ENCODE measurements at regions not wholly inside any gene's neighbourhood (a gene's known extent, or its start where the extent isn't known, plus 50 kb on each side); places are given as distances from the start of the nearest gene placed in this dataset.
"Not testable (repeated sequence)": the region's sequence is repeated elsewhere in the genome, so short reads cannot be mapped to it uniquely, and the experiment has no call there.

- TF ChIP-seq CTCF (IDR thresholded peaks at IDR 0.05; ENCODE audit: low read depth, low read length, missing control alignments): no peak
- DNase-seq: no peak
- in situ Hi-C loops (cut with HindIII; ENCODE audit: low pct_ligation_motif_present, low sequenced_read_pairs): no loop called here
- Histone ChIP-seq H3K36me3 (replicated peaks) (no peaks in the 10 kb centered on the region), H3K4me3 (ENCODE audit: low read depth, low read length) (no peak overlapping the region), H3K27me3 (replicated peaks) (no peaks in the 10 kb centered on the region), H3K27ac (no peak overlapping the region)
Observed at GRCh38 chr13:81872581-81872980, 1531.7 kb upstream of the SPRY2 start.

- H3K4me3 ChIP-seq (ENCODE audit: low read depth, low read length); H3K36me3 ChIP-seq (replicated peaks); DNase-seq; H3K27ac ChIP-seq; H3K27me3 ChIP-seq (replicated peaks); in situ Hi-C loops (cut with HindIII; ENCODE audit: low pct_ligation_motif_present, low sequenced_read_pairs): not testable (repeated sequence)
Observed at GRCh38 chr13:81871751-81872325, 1530.9 kb upstream of the SPRY2 start.

- Histone ChIP-seq H3K36me3 (replicated peaks) (no peaks in the 10 kb centered on the region), H3K4me3 (ENCODE audit: low read depth, low read length) (no peak overlapping the region), H3K27me3 (replicated peaks) (no peaks in the 10 kb centered on the region), H3K27ac (no peak overlapping the region)
- DNase-seq: no peak
- in situ Hi-C loops (cut with HindIII; ENCODE audit: low pct_ligation_motif_present, low sequenced_read_pairs): no loop called here
- TF ChIP-seq CTCF (IDR thresholded peaks at IDR 0.05; ENCODE audit: low read depth, low read length, missing control alignments): no peak
Observed at GRCh38 chr13:81848291-81848690, 1507.4 kb upstream of the SPRY2 start.

- no peak for TF ChIP-seq CTCF (IDR thresholded peaks at IDR 0.05; ENCODE audit: low read depth, low read length, missing control alignments)
- DNase-seq: no peak
- in situ Hi-C loops (cut with HindIII; ENCODE audit: low pct_ligation_motif_present, low sequenced_read_pairs): no loop called here
- Histone ChIP-seq H3K27ac (no peak overlapping the region), H3K4me3 (ENCODE audit: low read depth, low read length) (no peak overlapping the region), H3K27me3 (replicated peaks) (no peaks in the 10 kb centered on the region), H3K36me3 (replicated peaks) (no peaks in the 10 kb centered on the region)
Observed at GRCh38 chr13:81846771-81847170, 1505.8 kb upstream of the SPRY2 start.

GRCh38 chr13:81821259-81821658 is 1480.3 kb upstream of the SPRY2 start:
- in situ Hi-C loops (cut with HindIII; ENCODE audit: low pct_ligation_motif_present, low sequenced_read_pairs): no loop called here
- H3K27ac ChIP-seq: no peak overlapping the region
- H3K36me3 ChIP-seq (replicated peaks): no peaks in the 10 kb centered on the region
- TF ChIP-seq CTCF (IDR thresholded peaks at IDR 0.05; ENCODE audit: low read depth, low read length, missing control alignments): no peak
- DNase-seq: no peak
- H3K4me3 ChIP-seq (ENCODE audit: low read depth, low read length): no peak overlapping the region
- H3K27me3 ChIP-seq (replicated peaks): no peaks in the 10 kb centered on the region

- no peak for TF ChIP-seq CTCF (IDR thresholded peaks at IDR 0.05; ENCODE audit: low read depth, low read length, missing control alignments)
- DNase-seq: no peak
- Histone ChIP-seq H3K27me3 (replicated peaks) (no peaks in the 10 kb centered on the region), H3K27ac (no peak overlapping the region), H3K36me3 (replicated peaks) (no peaks in the 10 kb centered on the region), H3K4me3 (ENCODE audit: low read depth, low read length) (no peak overlapping the region)
- in situ Hi-C loops (cut with HindIII; ENCODE audit: low pct_ligation_motif_present, low sequenced_read_pairs): no loop called here
Observed at GRCh38 chr13:81800433-81800832, 1459.5 kb upstream of the SPRY2 start.
